ENCODE measurements at regions not wholly inside any gene's neighbourhood (a gene's known extent, or its start where the extent isn't known, plus 50 kb on each side); places are given as distances from the start of the nearest gene placed in this dataset.

DNA sequence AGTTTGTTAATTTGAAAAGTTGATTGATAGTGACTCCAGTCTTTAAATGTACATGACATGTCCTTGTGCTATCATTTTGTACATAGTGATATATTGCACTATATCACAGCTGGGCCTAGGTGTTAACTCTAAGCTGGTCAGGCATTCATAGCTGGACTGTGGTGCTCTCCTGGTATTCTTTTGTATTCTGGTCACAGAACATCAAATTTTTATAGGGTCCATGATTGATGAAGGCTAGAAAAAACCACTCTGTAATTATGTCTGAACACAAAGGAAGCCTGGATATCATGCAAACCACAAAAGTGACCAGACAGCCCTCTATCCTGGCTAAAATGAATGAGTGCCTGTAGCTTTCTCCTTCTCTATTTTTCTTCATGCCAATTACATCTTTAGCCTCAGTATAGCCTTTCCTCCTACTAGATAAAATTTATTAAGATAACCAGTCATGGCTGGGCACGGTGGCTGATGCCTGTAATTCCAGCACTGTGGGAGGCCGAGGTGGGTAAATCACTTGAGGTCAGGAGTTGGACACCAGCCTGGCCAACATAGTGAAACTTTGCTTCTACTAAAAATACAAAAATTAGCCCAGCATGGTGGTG is 134.9 kb upstream of the B3GALT2 start:
- TF ChIP-seq, protein P1, sequence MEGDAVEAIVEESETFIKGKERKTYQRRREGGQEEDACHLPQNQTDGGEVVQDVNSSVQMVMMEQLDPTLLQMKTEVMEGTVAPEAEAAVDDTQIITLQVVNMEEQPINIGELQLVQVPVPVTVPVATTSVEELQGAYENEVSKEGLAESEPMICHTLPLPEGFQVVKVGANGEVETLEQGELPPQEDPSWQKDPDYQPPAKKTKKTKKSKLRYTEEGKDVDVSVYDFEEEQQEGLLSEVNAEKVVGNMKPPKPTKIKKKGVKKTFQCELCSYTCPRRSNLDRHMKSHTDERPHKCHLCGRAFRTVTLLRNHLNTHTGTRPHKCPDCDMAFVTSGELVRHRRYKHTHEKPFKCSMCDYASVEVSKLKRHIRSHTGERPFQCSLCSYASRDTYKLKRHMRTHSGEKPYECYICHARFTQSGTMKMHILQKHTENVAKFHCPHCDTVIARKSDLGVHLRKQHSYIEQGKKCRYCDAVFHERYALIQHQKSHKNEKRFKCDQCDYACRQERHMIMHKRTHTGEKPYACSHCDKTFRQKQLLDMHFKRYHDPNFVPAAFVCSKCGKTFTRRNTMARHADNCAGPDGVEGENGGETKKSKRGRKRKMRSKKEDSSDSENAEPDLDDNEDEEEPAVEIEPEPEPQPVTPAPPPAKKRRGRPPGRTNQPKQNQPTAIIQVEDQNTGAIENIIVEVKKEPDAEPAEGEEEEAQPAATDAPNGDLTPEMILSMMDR (IDR thresholded peaks at IDR 0.05): no peak
- DNase-seq (no peak), ATAC-seq (no peak)
- Histone ChIP-seq H3K27ac (no peak overlapping the region), H3K4me3 (no peak overlapping the region), H3K4me1 (no peaks in the 10 kb centered on the region), H3K9me3 (peaks cover 22% of the 10 kb centered on the region), H3K36me3 (no peaks in the 10 kb centered on the region), H3K27me3 (ENCODE audit: low read depth) (no peaks in the 10 kb centered on the region)
- intact Hi-C loops (cut with DNase I): no loop called here

DNA sequence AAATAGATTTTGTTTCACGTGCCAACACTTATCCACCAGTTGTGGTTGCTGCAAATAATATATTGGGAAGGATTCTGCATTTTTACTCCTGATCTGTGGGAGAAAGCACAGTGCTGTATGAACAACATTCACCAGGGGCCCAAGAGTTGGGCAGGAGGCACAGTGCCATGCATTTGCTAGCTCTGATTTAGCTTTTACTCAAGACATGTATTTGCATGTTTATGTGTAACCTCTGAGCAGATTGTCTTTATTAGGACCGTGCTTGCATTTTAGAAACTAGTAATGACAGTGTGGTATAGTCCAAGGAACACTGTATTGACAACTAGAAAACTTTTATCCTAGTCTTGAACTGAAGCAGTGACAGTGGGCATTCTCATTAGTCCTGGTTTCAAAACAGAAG is 133.9 kb upstream of the B3GALT2 start:
- Histone ChIP-seq H3K36me3 (no peaks in the 10 kb centered on the region), H3K27me3 (ENCODE audit: low read depth) (no peaks in the 10 kb centered on the region), H3K4me3 (no peak overlapping the region), H3K9me3 (peaks cover 18% of the 10 kb centered on the region), H3K4me1 (no peaks in the 10 kb centered on the region), H3K27ac (no peak overlapping the region)
- TF ChIP-seq, protein P1 (IDR thresholded peaks at IDR 0.05): no peak
- intact Hi-C loops (cut with DNase I): no loop called here
- DNase-seq (no peak), ATAC-seq (no peak)

DNA sequence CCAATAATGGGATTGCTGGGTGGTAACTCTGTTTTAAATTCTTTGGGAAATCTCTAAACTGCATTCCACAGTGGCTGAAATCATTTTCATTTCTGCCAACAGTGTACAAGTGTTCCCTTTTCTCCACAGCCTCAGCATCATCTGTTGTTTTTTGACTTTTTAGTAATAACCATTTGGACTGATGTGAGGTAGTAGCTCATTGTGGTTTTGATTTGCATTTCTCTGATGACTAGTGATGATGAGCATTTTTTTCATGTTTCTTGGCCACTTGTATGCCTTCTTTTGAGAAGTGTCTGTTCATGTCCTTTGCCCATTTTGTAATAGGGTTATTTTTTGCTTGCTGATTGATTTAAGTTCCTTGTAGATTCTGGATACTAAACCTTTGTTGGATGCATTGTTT is 131.9 kb upstream of the B3GALT2 start:
- TF ChIP-seq, protein P1 (IDR thresholded peaks at IDR 0.05): no peak
- DNase-seq (no peak), ATAC-seq (no peak)
- H3K27ac ChIP-seq: no peak overlapping the region
- H3K4me1 ChIP-seq: no peaks in the 10 kb centered on the region
- H3K9me3 ChIP-seq: peaks cover 18% of the 10 kb centered on the region
- no peak overlapping the region for H3K4me3 ChIP-seq
- H3K36me3 ChIP-seq: no peaks in the 10 kb centered on the region
- intact Hi-C loops (cut with DNase I): no loop called here
- H3K27me3 ChIP-seq (ENCODE audit: low read depth): no peaks in the 10 kb centered on the region

DNA sequence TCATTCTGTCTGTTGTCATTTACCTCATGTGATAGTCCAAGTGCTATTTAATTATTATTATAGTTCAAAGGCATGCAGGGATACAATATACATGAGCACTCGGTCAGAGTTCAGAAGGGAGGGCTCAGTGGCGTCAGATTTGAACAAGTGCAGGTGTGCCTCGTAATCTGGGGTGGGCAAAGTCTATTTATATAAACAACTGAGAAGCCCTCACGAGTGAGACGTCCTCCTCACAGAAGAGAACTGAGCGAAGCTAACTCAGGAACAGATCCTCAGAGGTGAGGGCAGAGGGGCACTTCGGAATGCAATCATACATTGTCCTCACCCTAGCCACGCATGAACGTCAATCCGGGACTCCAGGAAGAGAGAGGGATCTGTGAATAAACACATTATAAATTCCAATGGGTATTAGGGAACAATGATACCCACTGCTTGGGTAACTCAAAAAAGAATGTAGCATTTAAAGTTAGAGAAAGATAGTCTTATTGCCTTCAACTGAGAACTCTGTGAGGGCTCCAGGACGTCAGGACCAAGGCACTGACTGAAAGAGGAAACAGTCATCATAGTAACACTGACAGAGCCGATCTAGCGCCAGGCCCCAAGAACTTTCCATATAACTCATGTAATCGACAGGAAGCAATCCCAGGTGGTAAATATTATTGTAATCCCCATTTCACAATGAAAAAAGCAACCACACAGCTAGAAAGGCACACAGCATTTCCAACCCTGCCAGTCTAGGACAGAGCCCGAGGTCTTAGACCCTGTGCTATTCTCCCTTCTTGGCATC is 127.1 kb upstream of the B3GALT2 start:
- ATAC-seq (no peak), DNase-seq (no peak)

DNA sequence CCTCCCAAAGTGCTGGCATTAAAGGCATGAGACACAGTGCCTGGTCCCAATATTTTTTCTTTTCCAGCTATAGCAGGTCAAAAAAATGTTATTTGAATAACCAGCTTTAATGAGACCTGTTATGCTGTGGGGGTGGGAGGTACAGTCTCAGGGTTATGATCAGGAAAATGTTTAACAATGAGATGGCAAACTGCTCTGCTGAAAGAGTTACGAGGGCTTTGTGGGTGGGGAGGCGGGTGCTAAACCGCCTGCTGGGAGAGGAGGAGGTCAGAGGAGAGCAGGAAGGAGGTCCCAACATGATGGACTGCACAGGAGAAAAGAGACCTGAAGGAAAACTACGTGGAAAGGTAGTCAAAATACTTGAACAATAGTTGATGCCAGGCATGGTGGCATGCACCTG is 126.0 kb upstream of the B3GALT2 start:
- Histone ChIP-seq H3K27me3 (ENCODE audit: low read depth) (no peaks in the 10 kb centered on the region), H3K9me3 (no peaks in the 10 kb centered on the region), H3K4me1 (peaks cover 6% of the 10 kb centered on the region), H3K4me3 (no peak overlapping the region), H3K27ac (no peak overlapping the region), H3K36me3 (no peaks in the 10 kb centered on the region)
- no peak for DNase-seq
- TF ChIP-seq, protein P1 (IDR thresholded peaks at IDR 0.05): no peak
- intact Hi-C loops (cut with DNase I): no loop called here
- ATAC-seq: no peak

More for the DNA sequence above, 127.1 kb upstream of the B3GALT2 start:
- H3K27me3 ChIP-seq (ENCODE audit: low read depth): no peaks in the 10 kb centered on the region
- intact Hi-C loops (cut with DNase I): no loop called here
- peaks cover 6% of the 10 kb centered on the region for H3K4me1 ChIP-seq
- H3K27ac ChIP-seq: no peak overlapping the region
- TF ChIP-seq, protein P1 (IDR thresholded peaks at IDR 0.05): no peak
- no peak overlapping the region for H3K4me3 ChIP-seq
- no peaks in the 10 kb centered on the region for H3K36me3 ChIP-seq
- H3K9me3 ChIP-seq: peaks cover 9% of the 10 kb centered on the region
